Aorta (tissue), 5 donors: ENCODE measurements at regions not wholly inside any gene's neighbourhood (a gene's known extent, or its start where the extent isn't known, plus 50 kb on each side); places are given as distances from the start of the nearest gene placed in this dataset.

Experiments
- ATAC-seq: fragments of 200-7000 bp; cut with Tn5 transposase; one replicate; pipeline ENCODE4 v1.9.1; 2022; ENCODE audit warnings: moderate library complexity; ENCODE audit not compliant: low FRiP score
- DNase-seq, 2 donors: peaks; one replicate each; pipeline ENCODE4 v3.0.0-alpha.2; 2020
- H3K27ac ChIP-seq, 2 donors: one replicate each; pipeline ENCODE4 v1.5.1; 2013; ENCODE audit warnings: low read length in 2 of 2, mild to moderate bottlenecking in 2 of 2, moderate library complexity in 2 of 2, control low read depth in 1 of 2, inconsistent platforms in 1 of 2, low read depth in 1 of 2
- H3K27me3 ChIP-seq, 2 donors: one replicate each; pipeline ENCODE4 v1.6.1; 2013; ENCODE audit warnings: control low read depth in 1 of 2, low read length in 1 of 2, mild to moderate bottlenecking in 1 of 2, moderate library complexity in 1 of 2; ENCODE audit not compliant: insufficient read depth in 2 of 2, control insufficient read depth in 1 of 2
- H3K36me3 ChIP-seq, 2 donors: one replicate each; pipeline ENCODE4 v1.6.1; 2013; ENCODE audit warnings: control low read depth in 1 of 2, low read length in 1 of 2, mild to moderate bottlenecking in 1 of 2; ENCODE audit not compliant: insufficient read depth in 2 of 2, control insufficient read depth in 1 of 2
- H3K4me1 ChIP-seq, 2 donors: one replicate each; pipeline ENCODE4 v1.6.1; 2013; ENCODE audit warnings: low read length in 2 of 2, control low read depth in 1 of 2, mild to moderate bottlenecking in 1 of 2, moderate library complexity in 1 of 2; ENCODE audit not compliant: insufficient read depth in 2 of 2, control insufficient read depth in 1 of 2
- H3K4me3 ChIP-seq, 2 donors: one replicate each; pipeline ENCODE4 v1.5.1; 2013; ENCODE audit warnings: low read length in 2 of 2, control low read depth in 1 of 2, mild to moderate bottlenecking in 1 of 2
- H3K9me3 ChIP-seq: one replicate; pipeline ENCODE4 v1.6.1; 2013; ENCODE audit warnings: mild to moderate bottlenecking, low read length; ENCODE audit not compliant: control insufficient read depth
- WGBS, 2 donors: extraction: QIAGEN DNeasy Blood & Tissue Kit; methylation state at CpG; one replicate each; pipeline ENCODE4 v1.1.7; 2013; 5-methylcytosine and 5-hydroxymethylcytosine counted together
- intact Hi-C, 2 donors: fragments of 100-400 bp; cut with DNase I; formaldehyde crosslinking; loops; one replicate each; pipeline versions ENCODE4 v1.14.2 to v1.15.0; 2022
- donor health status: healthy with polysubstance abuse.
- donor health status: Bipolar disorder and iron deficiency.
- donor health status: DM: no; HTN: no; CAD: no.
- donor health status: DM: no; HTN: no; CAD: no.
- donor health status: DM: yes; HTN: yes; CAD: no.

DNA sequence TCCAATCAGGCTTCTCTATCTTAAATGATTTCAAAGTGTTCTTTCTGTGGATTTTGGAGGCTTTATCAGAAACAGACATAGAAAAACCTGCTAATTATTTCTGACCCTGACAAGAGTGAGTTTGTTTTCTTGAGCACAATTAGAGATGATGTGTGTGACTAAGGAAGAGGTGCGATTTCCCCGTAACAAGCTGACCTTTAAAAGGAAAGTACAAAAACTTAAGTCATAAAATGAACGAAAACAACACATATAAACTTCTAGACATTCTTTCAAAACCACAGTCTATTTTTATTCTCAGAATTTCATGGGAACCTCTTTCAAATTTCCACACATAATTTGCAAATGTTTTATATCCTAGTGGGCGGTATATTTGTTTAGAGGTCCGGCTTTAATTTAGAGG lies 604.8 kb downstream of the CPS1 start:
- Histone ChIP-seq H3K36me3 (no peaks in the 10 kb centered on the region), H3K4me1 (peaks cover 0 to 1% of the 10 kb centered on the region in 2 donors), H3K9me3 (no peaks in the 10 kb centered on the region), H3K4me3 (no peak overlapping the region), H3K27ac (no peak overlapping the region), H3K27me3 (no peaks in the 10 kb centered on the region)
- ATAC-seq (no peak), DNase-seq (no peak)
- intact Hi-C loops: no loop called here
- WGBS, 2 donors: 29 to 30% methylated on average over 5 of the region's 5 CpGs

DNA sequence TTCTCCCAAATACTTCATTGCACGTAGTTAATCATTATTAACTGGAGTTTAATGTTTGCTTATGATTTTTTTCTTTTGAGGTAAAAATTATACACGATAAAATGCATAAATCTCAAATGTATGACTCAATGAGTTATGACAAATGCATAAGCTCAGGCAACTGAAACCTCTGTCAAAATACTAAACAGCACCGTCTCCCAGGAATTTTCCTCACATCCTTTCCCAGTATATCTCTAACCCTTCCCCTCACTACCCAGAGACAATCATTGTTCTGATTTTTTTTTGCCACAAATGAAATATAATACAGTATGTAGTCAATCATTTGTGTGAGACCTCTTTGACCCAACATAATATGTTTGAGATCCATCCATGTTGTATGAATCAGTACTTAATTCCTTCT lies 606.5 kb downstream of the CPS1 start:
- peaks cover 0 to 1% of the 10 kb centered on the region in 2 donors for H3K4me1 ChIP-seq
- no peaks in the 10 kb centered on the region for H3K27me3 ChIP-seq
- ATAC-seq: no peak
- intact Hi-C loops: no loop called here
- 54 to 63% methylated on average over 3 of the region's 3 CpGs for WGBS, 2 donors
- no peaks in the 10 kb centered on the region for H3K9me3 ChIP-seq
- no peak for DNase-seq
- H3K4me3 ChIP-seq: no peak overlapping the region
- no peaks in the 10 kb centered on the region for H3K36me3 ChIP-seq
- H3K27ac ChIP-seq: no peak overlapping the region

DNA sequence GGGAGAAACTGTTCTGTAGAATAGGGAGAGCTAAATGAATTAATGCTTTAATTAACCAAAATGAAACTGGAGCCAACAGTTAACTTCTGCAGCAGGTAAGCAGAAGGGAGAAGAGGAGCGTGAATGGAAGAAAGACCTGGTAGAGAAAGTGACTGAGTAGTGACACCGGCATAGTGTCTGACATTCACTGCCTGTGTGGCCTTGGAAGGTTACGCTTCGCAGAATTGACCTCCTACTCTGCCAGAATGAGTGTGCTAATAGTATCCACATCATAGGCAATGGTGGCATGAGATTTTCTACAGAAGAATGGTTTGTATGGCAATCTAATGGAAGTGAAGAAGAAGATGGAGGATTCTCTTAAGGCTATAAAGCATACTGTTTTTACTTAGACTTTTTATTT lies 614.4 kb downstream of the CPS1 start:
- intact Hi-C loops: no loop called here
- no peak overlapping the region for H3K27ac ChIP-seq
- no peak for DNase-seq
- H3K9me3 ChIP-seq: no peaks in the 10 kb centered on the region
- no peaks in the 10 kb centered on the region for H3K36me3 ChIP-seq
- H3K4me3 ChIP-seq: no peak overlapping the region
- ATAC-seq: no peak
- H3K4me1 ChIP-seq: peaks cover 0 to 1% of the 10 kb centered on the region in 2 donors
- H3K27me3 ChIP-seq: no peaks in the 10 kb centered on the region
- WGBS, 2 donors: 94 to 96% methylated on average over 4 of the region's 4 CpGs

DNA sequence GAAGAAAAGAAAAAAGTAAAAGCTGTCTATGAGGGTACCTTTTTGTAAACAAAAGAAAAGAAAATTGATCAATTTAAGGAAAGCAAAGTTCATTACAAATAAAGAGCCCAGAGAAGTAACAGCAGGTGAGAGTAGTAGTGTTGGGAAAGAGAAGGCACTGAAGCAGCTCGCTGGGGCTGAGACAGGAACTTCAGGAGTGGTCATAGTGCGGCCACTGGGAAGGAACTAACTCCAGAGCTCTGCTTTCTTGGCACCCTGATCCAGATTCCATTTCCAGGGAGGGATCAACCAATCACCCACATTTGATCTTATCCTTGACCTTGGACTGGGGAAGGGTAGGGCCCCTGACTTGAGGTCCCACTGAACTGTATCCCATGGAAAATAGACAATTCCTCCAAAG lies 617.6 kb downstream of the CPS1 start:
- 85 to 92% methylated on average over 2 of the region's 2 CpGs for WGBS, 2 donors
- Histone ChIP-seq H3K4me1 (peaks cover 0 to 1% of the 10 kb centered on the region in 2 donors), H3K27ac (no peak overlapping the region), H3K9me3 (no peaks in the 10 kb centered on the region), H3K27me3 (no peaks in the 10 kb centered on the region), H3K4me3 (no peak overlapping the region), H3K36me3 (no peaks in the 10 kb centered on the region)
- intact Hi-C loops: no loop called here
- DNase-seq (no peak), ATAC-seq (no peak)

DNA sequence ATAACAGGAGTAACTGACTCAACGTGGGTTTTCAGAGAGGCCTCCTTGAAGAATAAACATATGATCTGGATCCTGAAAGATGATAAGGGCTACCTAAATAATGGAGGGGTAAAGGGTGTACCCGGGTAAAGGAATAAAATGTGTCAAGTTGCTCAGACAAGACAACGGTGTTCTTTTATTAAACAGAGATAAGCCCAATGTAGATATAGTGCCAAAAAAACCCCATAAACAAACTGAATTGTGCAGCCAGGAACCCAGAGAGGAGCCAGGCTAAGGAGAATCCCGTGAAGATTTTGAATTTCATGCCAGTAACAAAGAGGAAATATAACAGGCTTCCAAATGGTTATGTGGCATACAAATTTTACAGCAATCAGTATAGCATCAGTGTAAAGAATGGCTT lies 618.2 kb downstream of the CPS1 start:
- no peaks in the 10 kb centered on the region for H3K9me3 ChIP-seq
- no peak overlapping the region for H3K27ac ChIP-seq
- peaks cover 0 to 1% of the 10 kb centered on the region in 2 donors for H3K4me1 ChIP-seq
- ATAC-seq: no peak
- intact Hi-C loops: no loop called here
- no peaks in the 10 kb centered on the region for H3K27me3 ChIP-seq
- DNase-seq: no peak
- no peak overlapping the region for H3K4me3 ChIP-seq
- WGBS, 2 donors: 45 to 46% methylated on average over 4 of the region's 4 CpGs
- no peaks in the 10 kb centered on the region for H3K36me3 ChIP-seq

DNA sequence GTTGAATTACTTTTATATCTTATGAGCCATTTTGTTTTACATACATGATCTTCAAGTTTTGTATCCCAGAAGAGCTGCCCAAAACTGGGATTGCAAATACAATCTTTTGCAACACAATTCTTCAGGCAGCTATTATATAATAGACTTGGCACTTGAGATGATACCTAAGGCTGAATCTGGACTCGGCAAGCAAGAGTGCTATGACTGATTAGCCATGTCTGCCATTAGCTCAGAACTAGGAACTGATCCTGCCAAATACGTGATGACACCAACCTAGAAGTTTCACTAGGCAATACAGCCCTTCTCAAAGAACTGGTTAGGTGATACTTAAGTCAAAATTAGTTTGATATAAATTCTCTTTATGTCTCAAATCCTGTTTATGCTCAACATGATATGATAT lies 619.6 kb downstream of the CPS1 start:
- WGBS, 2 donors: 70 to 72% methylated on average over 2 of the region's 2 CpGs
- H3K4me1 ChIP-seq: no peaks in the 10 kb centered on the region
- no peaks in the 10 kb centered on the region for H3K9me3 ChIP-seq
- no peak for ATAC-seq
- no peaks in the 10 kb centered on the region for H3K36me3 ChIP-seq
- no peaks in the 10 kb centered on the region for H3K27me3 ChIP-seq
- intact Hi-C loops: no loop called here
- H3K4me3 ChIP-seq: no peak overlapping the region
- no peak for DNase-seq
- no peak overlapping the region for H3K27ac ChIP-seq

DNA sequence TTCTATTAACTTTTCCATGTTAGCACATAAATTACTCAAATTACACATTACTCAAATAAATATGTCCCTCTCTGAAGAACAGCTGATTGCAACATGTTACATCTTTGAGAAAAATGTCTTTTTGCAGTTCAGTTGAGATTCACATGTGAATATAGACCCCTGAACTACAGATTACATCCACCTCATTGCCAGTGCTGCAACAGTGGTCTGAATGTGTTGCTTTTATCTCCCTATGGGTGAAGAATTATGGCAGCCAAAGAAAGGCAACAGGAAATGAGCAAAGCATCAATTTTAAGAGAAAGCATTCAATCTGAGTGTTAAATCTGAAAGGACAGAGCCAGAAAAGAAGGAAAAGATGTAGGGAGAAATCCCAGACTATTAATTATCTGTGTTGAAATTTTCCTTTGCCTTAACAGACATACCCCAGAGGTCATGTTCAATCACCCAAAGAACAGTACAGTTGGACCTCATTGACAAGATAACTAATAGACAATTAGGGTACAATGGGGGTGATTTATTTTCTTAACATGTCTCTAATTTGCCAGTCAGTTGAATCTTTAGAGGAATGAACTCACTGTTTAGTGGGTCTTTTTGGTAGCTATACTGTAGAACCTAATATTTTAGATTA lies 620.2 kb downstream of the CPS1 start:
- no peak for DNase-seq
- Histone ChIP-seq H3K36me3 (no peaks in the 10 kb centered on the region), H3K27me3 (no peaks in the 10 kb centered on the region), H3K9me3 (no peaks in the 10 kb centered on the region), H3K27ac (no peak overlapping the region), H3K4me1 (no peaks in the 10 kb centered on the region), H3K4me3 (no peak overlapping the region)
- ATAC-seq: no peak
- intact Hi-C loops: no loop called here

DNA sequence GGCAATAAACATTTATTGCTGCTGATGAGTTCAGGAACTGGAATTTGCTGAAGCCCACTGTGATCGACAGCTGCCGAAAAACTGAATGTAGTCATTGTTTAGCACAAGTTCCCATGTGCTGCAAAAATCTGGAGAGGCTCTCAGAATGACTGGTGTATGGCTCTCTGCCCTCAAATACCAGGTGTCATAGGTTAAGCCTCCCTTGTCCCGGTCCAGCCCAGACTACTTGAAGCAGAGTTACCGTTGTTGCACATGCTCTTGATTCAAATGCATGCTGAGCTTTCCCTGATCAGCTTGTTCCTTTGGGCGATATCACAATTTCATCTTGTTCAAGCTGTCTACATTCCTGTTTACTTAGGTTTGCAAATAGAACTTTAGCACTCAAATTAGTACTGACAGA lies 625.2 kb downstream of the CPS1 start:
- no peaks in the 10 kb centered on the region for H3K36me3 ChIP-seq
- H3K27ac ChIP-seq: no peak overlapping the region
- WGBS, 2 donors: 39% methylated on average over 5 of the region's 5 CpGs
- ATAC-seq (peak; percentile 46), DNase-seq (no peak)
- H3K4me1 ChIP-seq: no peaks in the 10 kb centered on the region
- intact Hi-C loops: no loop called here
- H3K27me3 ChIP-seq: peaks cover 0 to 2% of the 10 kb centered on the region in 2 donors
- no peaks in the 10 kb centered on the region for H3K9me3 ChIP-seq
- no peak overlapping the region for H3K4me3 ChIP-seq

DNA sequence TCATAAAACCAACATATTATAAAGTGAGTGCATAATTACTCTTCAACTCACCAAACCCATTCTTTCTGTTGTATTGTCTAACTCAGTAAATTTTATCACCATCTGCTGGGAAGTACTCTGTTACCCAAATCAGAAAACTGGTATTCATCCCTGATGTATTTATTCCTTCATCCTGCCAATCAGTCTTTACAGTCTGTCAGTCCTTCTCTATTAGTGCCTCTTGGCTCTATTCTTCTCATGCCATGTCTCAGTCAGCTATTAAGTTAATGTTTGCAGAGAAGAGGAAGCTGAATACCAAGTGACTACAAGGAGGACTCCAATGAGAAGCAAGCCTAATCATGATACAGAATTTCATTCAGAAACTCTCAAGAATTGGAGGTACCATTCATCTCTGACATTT lies 631.2 kb downstream of the CPS1 start:
- intact Hi-C loops: no loop called here
- no peak for ATAC-seq
- H3K27me3 ChIP-seq: peaks cover 0 to 2% of the 10 kb centered on the region in 2 donors
- H3K36me3 ChIP-seq: no peaks in the 10 kb centered on the region
- H3K4me1 ChIP-seq: no peaks in the 10 kb centered on the region
- no peak for DNase-seq
- H3K9me3 ChIP-seq: no peaks in the 10 kb centered on the region
- no peak overlapping the region for H3K4me3 ChIP-seq
- no peak overlapping the region for H3K27ac ChIP-seq
